ENCODE measurements at regions not wholly inside any gene's neighbourhood (a gene's known extent, or its start where the extent isn't known, plus 50 kb on each side); places are given as distances from the start of the nearest gene placed in this dataset.

DNA sequence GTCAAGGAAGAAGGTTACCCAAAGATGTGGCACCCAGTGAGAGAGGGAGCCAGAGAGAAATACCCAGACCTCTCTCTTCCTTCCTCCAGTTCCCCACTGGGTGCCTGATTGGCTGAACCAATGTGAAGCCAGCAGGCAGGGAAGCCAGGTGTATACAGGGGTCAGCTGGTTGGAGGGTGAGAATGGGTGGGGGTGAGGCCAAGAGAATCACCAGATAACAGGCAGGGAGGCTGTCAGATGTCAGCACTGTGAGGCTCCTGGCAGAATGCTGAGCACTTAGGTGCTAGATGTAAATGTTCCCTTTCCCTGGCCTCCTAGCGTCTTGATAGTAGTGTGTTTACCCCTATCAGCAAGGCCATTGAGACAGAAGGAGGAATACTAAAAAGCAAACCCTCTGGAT lies 104.0 kb upstream of the MGAT5 start:
- ATAC-seq (peak; percentile 75), DNase-seq (ENCODE audit: extremely low read depth in 1 of 4, low spot score in 3 of 4) (peak; percentile 34 to 66 (median 36)), FAIRE-seq (peak; percentile 70)
- in situ Hi-C loops (cut with MboI) = no loop called here
- H3K4me1 ChIP-seq (replicated peaks in 1 of 2; ENCODE audit: control insufficient read depth in 2 of 2, insufficient read depth in 2 of 2, low read length in 2 of 2) = peaks cover 30 to 31% of the 10 kb centered on the region in 2 experiments
- POLR2A ChIA-PET = interaction anchor here (0.9 to 1.7 kb wide), 6 partner anchors 8 to 31 kb away, joined by 3 to 13 read pairs (median 4); no protein-coding TSS in a partner anchor
- H3K27ac ChIP-seq (ENCODE audit: extremely low read depth, low read depth, low read length) = peak overlapping the region; percentile 54; the same call in 2 of the 3 replicates
- no peaks in the 10 kb centered on the region for H3K27me3 ChIP-seq (ENCODE audit: control insufficient read depth in 2 of 2, insufficient read depth in 2 of 2, low read length in 2 of 2)
- no peaks in the 10 kb centered on the region for H3K79me2 ChIP-seq (ENCODE audit: control insufficient read depth, insufficient read depth, low read length)
- 0 out of 2 replicates have a peak overlapping the region, but pooled peaks have one; percentile 14 for H2AFZ ChIP-seq (ENCODE audit: low read depth, low read length)
- no TSS peak for BruUV-seq (replicated peaks)
- no peaks in the 10 kb centered on the region for H3K36me3 ChIP-seq (ENCODE audit: control insufficient read depth, insufficient read depth, low read length)
- peak overlapping the region; percentile 13 to 15; a peak in 2 of 4 replicates for H3K9ac ChIP-seq (ENCODE audit: insufficient read depth in 1 of 2, low read depth in 2 of 2, low read length in 2 of 2)
- WGBS (ENCODE audit: insufficient coverage, low coverage, missing lambda C conversion rate) = 0% methylated on average over 1 of the region's 1 CpG
- CTCF ChIA-PET (ENCODE audit: low intra/inter-chr PET ratio) = no interaction called here
- no peaks in the 10 kb centered on the region for H3K9me3 ChIP-seq (replicated peaks; ENCODE audit: control insufficient read depth, insufficient read depth, low read depth, low read length)
- intact Hi-C loops (cut with micrococcal nuclease) = loop anchor here (1.0 to 5.0 kb wide), 2 partner anchors 32 to 47 kb away; no protein-coding TSS in a partner anchor
- H3K9me1 ChIP-seq (ENCODE audit: control insufficient read depth, insufficient read depth, low read length) = no peaks in the 10 kb centered on the region
- H3K4me3 ChIP-seq = no peak overlapping the region
- no peaks in the 10 kb centered on the region for H4K20me1 ChIP-seq (replicated peaks; ENCODE audit: control insufficient read depth, insufficient read depth, low read length)
- H3K4me2 ChIP-seq (ENCODE audit: insufficient read depth, low read length) = peak overlapping the region; percentile 57
- TF ChIP-seq SOX6 (IDR thresholded peaks at IDR 0.05) (0 out of 2 replicates have a peak, but pooled peaks have one; percentile 29), CBX8 (IDR thresholded peaks at IDR 0.05; ENCODE audit: borderline replicate concordance, extremely low read depth, low read depth, low read length, poor library complexity, severe bottlenecking) (no peak), ZNF146 (CRISPR knock-in tag; IDR thresholded peaks at IDR 0.05; ENCODE audit: unreplicated experiment) (no peak), CBX3 (IDR thresholded peaks at IDR 0.05; ENCODE audit: borderline replicate concordance in 1 of 2, low read length in 2 of 2) (no peak), SMARCC2 (IDR thresholded peaks at IDR 0.05; ENCODE audit: low read depth) (no peak), MAFG (tag; conservative IDR thresholded peaks at IDR 0.05) (no peak), ELF2 (CRISPR knock-in tag; IDR thresholded peaks at IDR 0.05) (no peak), KDM5B (IDR thresholded peaks at IDR 0.05; ENCODE audit: insufficient replicate concordance, low read depth, low read length) (no peak), HNRNPH1 (optimal IDR thresholded peaks at IDR 0.05; ENCODE audit: low read depth, low read length) (no peak), ZBTB2 (IDR thresholded peaks at IDR 0.05) (no peak), NRF1 (conservative IDR thresholded peaks at IDR 0.05 in 1 of 2, IDR thresholded peaks at IDR 0.05 in 1 of 2) (no peak), NR2C1 (IDR thresholded peaks at IDR 0.05) (no peak), NR2C1 (tag; IDR thresholded peaks at IDR 0.05) (0 out of 2 replicates have a peak, but pooled peaks have one; percentile 22), ZEB2 (IDR thresholded peaks at IDR 0.05) (peak; percentile 62; the same call in 1 of the 2 replicates), POLR2G (IDR thresholded peaks at IDR 0.05; ENCODE audit: low read depth, low read length) (no peak), KAT2B (IDR thresholded peaks at IDR 0.05; ENCODE audit: low read depth, low read length) (no peak), FOS (IDR thresholded peaks at IDR 0.05; ENCODE audit: extremely low read depth, insufficient read length) (no peak), MTA3 (IDR thresholded peaks at IDR 0.05; ENCODE audit: borderline replicate concordance) (0 out of 2 replicates have a peak, but pooled peaks have one; percentile 18), NR1H2 (CRISPR knock-in tag; IDR thresholded peaks at IDR 0.05) (no peak), NCOA4 (IDR thresholded peaks at IDR 0.05; ENCODE audit: partially characterized antibody) (no peak)
- TF ChIP-seq, protein P1, sequence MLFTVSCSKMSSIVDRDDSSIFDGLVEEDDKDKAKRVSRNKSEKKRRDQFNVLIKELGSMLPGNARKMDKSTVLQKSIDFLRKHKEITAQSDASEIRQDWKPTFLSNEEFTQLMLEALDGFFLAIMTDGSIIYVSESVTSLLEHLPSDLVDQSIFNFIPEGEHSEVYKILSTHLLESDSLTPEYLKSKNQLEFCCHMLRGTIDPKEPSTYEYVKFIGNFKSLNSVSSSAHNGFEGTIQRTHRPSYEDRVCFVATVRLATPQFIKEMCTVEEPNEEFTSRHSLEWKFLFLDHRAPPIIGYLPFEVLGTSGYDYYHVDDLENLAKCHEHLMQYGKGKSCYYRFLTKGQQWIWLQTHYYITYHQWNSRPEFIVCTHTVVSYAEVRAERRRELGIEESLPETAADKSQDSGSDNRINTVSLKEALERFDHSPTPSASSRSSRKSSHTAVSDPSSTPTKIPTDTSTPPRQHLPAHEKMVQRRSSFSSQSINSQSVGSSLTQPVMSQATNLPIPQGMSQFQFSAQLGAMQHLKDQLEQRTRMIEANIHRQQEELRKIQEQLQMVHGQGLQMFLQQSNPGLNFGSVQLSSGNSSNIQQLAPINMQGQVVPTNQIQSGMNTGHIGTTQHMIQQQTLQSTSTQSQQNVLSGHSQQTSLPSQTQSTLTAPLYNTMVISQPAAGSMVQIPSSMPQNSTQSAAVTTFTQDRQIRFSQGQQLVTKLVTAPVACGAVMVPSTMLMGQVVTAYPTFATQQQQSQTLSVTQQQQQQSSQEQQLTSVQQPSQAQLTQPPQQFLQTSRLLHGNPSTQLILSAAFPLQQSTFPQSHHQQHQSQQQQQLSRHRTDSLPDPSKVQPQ (CRISPR knock-in tag; IDR thresholded peaks at IDR 0.05; ENCODE audit: borderline replicate concordance) = no peak
